Activated CD4-positive, alpha-beta T cell treated with anti-CD3 and anti-CD28 coated beads, Interleukin-2, amount 10 ng/mL, durations not matched to agents 7 days and 5 days (primary cell): ENCODE measurements at regions not wholly inside any gene's neighbourhood (a gene's known extent, or its start where the extent isn't known, plus 50 kb on each side); places are given as distances from the start of the nearest gene placed in this dataset.

Experiments
- CTCF ChIA-PET: fragments of 350-600 bp; sonication (Branson Sonifier 250); formaldehyde crosslinking; loops from one replicate; lab custom pipeline; 2021; ENCODE audit warnings: antibody characterized with exemption; lab: Charles Lee
- POLR2A ChIA-PET: fragments of 350-600 bp; sonication (Branson Sonifier 250); formaldehyde crosslinking; loops from one replicate; lab custom pipeline; 2021; ENCODE audit warnings: antibody characterized with exemption; lab: Charles Lee
- DNase-seq: peaks from one replicate; pipeline ENCODE4 v3.0.0-alpha.2; 2020
- H3K27ac Mint-ChIP-seq: one replicate; pipeline ENCODE4 v1.8.0; 2021; ENCODE audit warnings: mild to moderate bottlenecking, moderate library complexity, mixed read lengths
- H3K27me3 Mint-ChIP-seq: one replicate; pipeline ENCODE4 v1.8.0; 2021; ENCODE audit warnings: mixed read lengths
- H3K36me3 Mint-ChIP-seq: one replicate; pipeline ENCODE4 v1.8.0; 2021; ENCODE audit warnings: low read depth, mixed read lengths
- H3K4me1 Mint-ChIP-seq: one replicate; pipeline ENCODE4 v1.8.0; 2021; ENCODE audit warnings: mixed read lengths
- H3K4me3 Mint-ChIP-seq: one replicate; pipeline ENCODE4 v1.8.0; 2021; ENCODE audit warnings: mild to moderate bottlenecking, moderate library complexity, mixed read lengths
- H3K9me3 Mint-ChIP-seq: one replicate; pipeline ENCODE4 v1.8.0; 2021; ENCODE audit warnings: mixed read lengths

DNA sequence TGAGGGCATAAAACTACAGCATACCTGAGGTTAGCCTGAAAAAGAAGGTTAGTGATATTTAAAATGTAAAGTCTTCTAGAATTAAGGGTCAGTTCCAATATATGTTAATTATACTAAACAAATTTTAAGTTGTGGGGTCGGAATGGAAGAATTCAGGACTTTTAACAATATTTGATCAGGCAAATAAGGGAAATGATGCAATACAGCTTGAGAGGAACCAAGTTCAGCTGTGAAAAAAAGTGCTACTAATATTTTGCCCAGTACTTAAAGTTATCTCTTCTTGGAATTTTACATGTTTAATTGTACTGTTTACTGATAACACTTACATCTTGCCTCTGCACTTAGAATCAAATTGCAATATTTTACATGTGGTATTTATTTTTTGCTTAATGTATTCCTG is 345.5 kb upstream of the CWC22 start:
- Mint-ChIP-seq H3K4me1 (no peaks in the 10 kb centered on the region), H3K27ac (no peak overlapping the region), H3K36me3 (no peaks in the 10 kb centered on the region), H3K27me3 (peaks cover 1% of the 10 kb centered on the region), H3K4me3 (no peak overlapping the region), H3K9me3 (no peaks in the 10 kb centered on the region)
- DNase-seq = no peak
- POLR2A ChIA-PET = no interaction called here
- CTCF ChIA-PET = interaction anchor here (1.0 kb wide), 1 partner anchor 103 kb away, joined by 4 read pairs; no protein-coding TSS in a partner anchor

DNA sequence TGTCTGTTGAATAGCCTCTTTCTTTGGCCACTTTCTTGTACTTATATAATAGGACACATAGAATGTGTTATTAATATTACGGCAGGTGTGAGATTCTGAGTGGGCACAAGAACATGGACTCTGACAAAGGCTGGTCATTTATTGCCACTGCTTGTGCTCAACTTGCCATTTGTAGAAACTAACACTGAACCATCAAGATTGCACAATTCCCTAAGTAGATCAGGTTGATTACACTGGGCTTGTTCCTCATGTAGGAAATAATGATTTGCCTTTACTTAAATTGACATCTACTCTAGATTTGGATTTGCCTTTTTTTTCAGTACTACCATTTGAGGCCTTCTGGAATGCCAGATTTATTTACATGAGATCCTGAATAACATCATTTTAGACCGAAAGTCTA is 342.7 kb upstream of the CWC22 start:
- Mint-ChIP-seq H3K27me3 (no peaks in the 10 kb centered on the region), H3K4me3 (no peak overlapping the region), H3K36me3 (no peaks in the 10 kb centered on the region), H3K27ac (no peak overlapping the region), H3K9me3 (no peaks in the 10 kb centered on the region), H3K4me1 (no peaks in the 10 kb centered on the region)
- DNase-seq = no peak
- POLR2A ChIA-PET = no interaction called here
- CTCF ChIA-PET = interaction anchor here (1.5 kb wide), 1 partner anchor 9 kb away, joined by 3 read pairs; no protein-coding TSS in a partner anchor

- ChIA-PET POLR2A (no interaction called here), CTCF (no interaction called here)
- Mint-ChIP-seq H3K4me1 (no peaks in the 10 kb centered on the region), H3K27ac (no peak overlapping the region), H3K36me3 (no peaks in the 10 kb centered on the region), H3K9me3 (peaks cover 10% of the 10 kb centered on the region), H3K27me3 (no peaks in the 10 kb centered on the region), H3K4me3 (no peak overlapping the region)
- no peak for DNase-seq
Measured at GRCh38 chr2:180343528-180344345, 336.6 kb upstream of the CWC22 start.

DNA sequence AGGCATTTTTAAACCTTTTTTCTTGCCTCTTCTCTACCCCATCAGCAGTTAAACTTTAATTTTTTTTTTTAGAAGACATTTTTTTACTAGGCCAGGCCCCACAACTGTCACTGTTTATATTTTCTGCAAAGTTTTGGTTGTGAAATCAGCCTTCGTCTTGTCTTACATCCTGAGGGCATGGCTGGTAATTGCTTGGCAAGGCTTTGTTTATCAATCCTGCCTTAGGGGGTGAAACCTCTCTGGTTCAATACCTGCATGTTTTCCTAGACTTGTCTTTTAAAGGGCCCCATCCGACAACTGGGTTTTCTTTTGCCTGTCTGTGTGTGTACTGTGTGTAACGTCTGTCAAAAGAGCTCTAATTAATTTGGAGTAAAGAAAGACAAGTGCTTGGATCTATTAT is 330.0 kb upstream of the CWC22 start:
- Mint-ChIP-seq H3K4me3 (no peak overlapping the region), H3K27me3 (no peaks in the 10 kb centered on the region), H3K27ac (no peak overlapping the region), H3K4me1 (no peaks in the 10 kb centered on the region), H3K36me3 (no peaks in the 10 kb centered on the region), H3K9me3 (peaks cover 29% of the 10 kb centered on the region)
- ChIA-PET CTCF (no interaction called here), POLR2A (no interaction called here)
- DNase-seq = no peak

GRCh38 chr2:180336550-180336949 is 329.5 kb upstream of the CWC22 start:
- CTCF ChIA-PET = no interaction called here
- no peaks in the 10 kb centered on the region for H3K27me3 Mint-ChIP-seq

DNA sequence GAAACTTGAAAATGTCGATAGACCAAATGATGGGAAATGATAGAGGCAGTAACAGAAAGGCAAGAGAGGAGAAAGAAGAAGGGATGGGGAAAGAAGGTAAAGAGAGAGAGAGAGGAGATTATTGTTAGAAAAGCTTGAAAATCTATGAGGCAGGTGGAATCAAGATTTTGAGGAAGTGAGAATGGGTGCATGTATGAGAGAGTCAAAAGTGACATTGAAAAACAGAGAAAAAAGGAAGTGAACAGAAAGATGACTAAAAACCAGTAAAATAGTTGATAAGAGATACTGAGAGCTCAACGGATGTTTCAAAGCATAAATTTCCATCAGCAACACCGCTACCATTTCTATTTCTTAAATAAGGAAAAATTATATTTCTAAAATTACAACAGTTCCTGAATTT is 327.4 kb upstream of the CWC22 start:
- DNase-seq = no peak
- ChIA-PET CTCF (no interaction called here), POLR2A (no interaction called here)
- H3K27me3 Mint-ChIP-seq = no peaks in the 10 kb centered on the region
- no peaks in the 10 kb centered on the region for H3K4me1 Mint-ChIP-seq
- H3K9me3 Mint-ChIP-seq = peaks cover 24% of the 10 kb centered on the region
- no peak overlapping the region for H3K4me3 Mint-ChIP-seq
- no peaks in the 10 kb centered on the region for H3K36me3 Mint-ChIP-seq
- no peak overlapping the region for H3K27ac Mint-ChIP-seq

More at GRCh38 chr2:180336550-180336949, 329.5 kb upstream of the CWC22 start:
- Mint-ChIP-seq H3K4me3 (no peak overlapping the region), H3K27ac (no peak overlapping the region), H3K9me3 (peaks cover 29% of the 10 kb centered on the region), H3K36me3 (no peaks in the 10 kb centered on the region), H3K4me1 (no peaks in the 10 kb centered on the region)
- DNase-seq = no peak
- POLR2A ChIA-PET = no interaction called here

- Mint-ChIP-seq H3K36me3 (no peaks in the 10 kb centered on the region), H3K4me3 (no peak overlapping the region), H3K27ac (no peak overlapping the region), H3K4me1 (no peaks in the 10 kb centered on the region), H3K27me3 (no peaks in the 10 kb centered on the region), H3K9me3 (peaks cover 2% of the 10 kb centered on the region)
- DNase-seq = no peak
- POLR2A ChIA-PET = no interaction called here
- CTCF ChIA-PET = no interaction called here
Measured at GRCh38 chr2:180328795-180329422, 321.8 kb upstream of the CWC22 start.

DNA sequence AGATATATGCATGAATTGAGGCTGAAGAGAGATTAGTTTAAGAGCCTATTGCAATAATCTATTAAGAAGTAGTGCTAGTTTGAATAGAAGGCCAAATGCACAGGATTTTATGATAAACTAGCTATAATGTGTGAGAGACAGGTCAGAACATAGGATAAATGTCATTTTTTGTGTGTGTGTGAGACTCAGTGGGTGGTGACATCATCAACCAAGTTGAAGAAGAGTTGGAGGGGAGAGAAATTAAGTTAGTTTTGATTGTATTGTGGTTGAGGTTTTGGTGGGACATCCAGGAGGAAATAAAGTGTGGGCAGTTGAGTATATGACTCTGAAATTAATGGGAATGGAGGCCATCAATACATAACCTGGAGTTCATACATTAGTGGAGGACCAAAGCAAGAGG is 320.1 kb upstream of the CWC22 start:
- Mint-ChIP-seq H3K27ac (no peak overlapping the region), H3K36me3 (no peaks in the 10 kb centered on the region), H3K9me3 (no peaks in the 10 kb centered on the region), H3K4me1 (no peaks in the 10 kb centered on the region), H3K4me3 (no peak overlapping the region), H3K27me3 (no peaks in the 10 kb centered on the region)
- no peak for DNase-seq
- ChIA-PET CTCF (no interaction called here), POLR2A (no interaction called here)

DNA sequence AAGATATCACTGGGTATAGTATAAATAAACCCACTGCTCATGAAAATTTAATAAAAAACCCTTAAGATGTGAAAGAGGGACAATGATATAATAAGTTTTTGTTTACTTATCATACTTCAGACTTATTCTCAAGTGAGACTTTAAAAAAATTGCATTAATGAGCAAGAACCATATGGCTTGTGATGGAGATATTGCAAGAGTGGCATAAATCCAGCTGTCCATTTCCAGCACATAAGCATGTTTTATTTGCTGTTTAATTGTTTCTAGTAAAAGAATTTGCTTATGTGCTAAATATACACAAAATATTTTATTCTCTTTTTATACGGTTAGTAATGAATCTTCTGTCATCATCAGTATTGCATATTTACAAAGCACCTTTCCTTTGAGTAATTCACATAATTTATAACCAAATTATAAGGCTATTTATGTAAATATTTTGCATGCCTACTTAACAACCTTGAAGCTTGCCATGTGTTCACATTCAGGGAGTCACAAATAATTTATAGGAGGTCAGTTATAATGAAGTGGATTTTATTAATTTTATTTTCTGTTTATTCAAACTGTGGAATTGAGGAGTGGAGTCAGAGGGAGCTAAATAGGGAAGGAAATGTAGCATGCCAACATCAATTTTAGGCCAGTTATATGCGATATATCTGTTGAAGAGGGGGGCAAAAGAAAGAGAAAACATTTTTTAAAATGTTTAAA is 318.5 kb upstream of the CWC22 start:
- Mint-ChIP-seq H3K36me3 (no peaks in the 10 kb centered on the region), H3K27ac (no peak overlapping the region), H3K27me3 (no peaks in the 10 kb centered on the region), H3K4me3 (no peak overlapping the region), H3K9me3 (no peaks in the 10 kb centered on the region), H3K4me1 (no peaks in the 10 kb centered on the region)
- DNase-seq = no peak
- POLR2A ChIA-PET = no interaction called here
- CTCF ChIA-PET = no interaction called here

- H3K9me3 Mint-ChIP-seq = no peaks in the 10 kb centered on the region
- no peak for DNase-seq
- H3K36me3 Mint-ChIP-seq = no peaks in the 10 kb centered on the region
- POLR2A ChIA-PET = no interaction called here
- H3K27ac Mint-ChIP-seq = no peak overlapping the region
- no peaks in the 10 kb centered on the region for H3K4me1 Mint-ChIP-seq
- no peaks in the 10 kb centered on the region for H3K27me3 Mint-ChIP-seq
- CTCF ChIA-PET = no interaction called here
- no peak overlapping the region for H3K4me3 Mint-ChIP-seq
Measured at GRCh38 chr2:180324182-180324581, 317.1 kb upstream of the CWC22 start.

DNA sequence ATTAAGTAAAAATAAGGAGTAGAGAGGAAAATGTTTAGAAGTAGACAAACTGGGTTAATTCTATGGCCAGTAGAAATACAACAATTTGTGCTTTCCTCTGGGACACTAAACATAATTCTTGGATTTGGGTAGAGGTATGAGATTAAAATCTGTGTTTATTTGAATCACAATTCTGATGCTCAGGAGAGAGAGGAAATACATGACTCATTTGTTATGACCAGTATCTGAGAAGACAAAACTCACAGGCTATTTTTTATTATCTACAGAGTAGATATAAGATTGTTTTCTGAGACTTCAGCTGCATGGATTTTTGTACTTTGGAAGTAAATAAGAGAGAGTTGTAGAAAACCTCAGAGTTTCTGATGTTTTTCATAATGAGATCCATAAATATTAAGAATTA is 315.7 kb upstream of the CWC22 start:
- no peaks in the 10 kb centered on the region for H3K9me3 Mint-ChIP-seq
- POLR2A ChIA-PET = no interaction called here
- no peak for DNase-seq
- H3K27me3 Mint-ChIP-seq = no peaks in the 10 kb centered on the region
- H3K4me3 Mint-ChIP-seq = no peak overlapping the region
- CTCF ChIA-PET = no interaction called here
- no peaks in the 10 kb centered on the region for H3K36me3 Mint-ChIP-seq
- no peak overlapping the region for H3K27ac Mint-ChIP-seq
- H3K4me1 Mint-ChIP-seq = no peaks in the 10 kb centered on the region

GRCh38 chr2:180319586-180320405 is 312.7 kb upstream of the CWC22 start:
- ChIA-PET POLR2A (no interaction called here), CTCF (no interaction called here)
- no peak for DNase-seq
- Mint-ChIP-seq H3K27me3 (no peaks in the 10 kb centered on the region), H3K27ac (no peak overlapping the region), H3K4me1 (no peaks in the 10 kb centered on the region), H3K36me3 (no peaks in the 10 kb centered on the region), H3K9me3 (no peaks in the 10 kb centered on the region), H3K4me3 (no peak overlapping the region)
